ENCODE measurements at regions not wholly inside any gene's neighbourhood (a gene's known extent, or its start where the extent isn't known, plus 50 kb on each side); places are given as distances from the start of the nearest gene placed in this dataset.

- DNase-seq: no peak
These were observed 607.3 kb downstream of the NCAM2 start for GRCh38 chr21:21605521-21605920.

DNA sequence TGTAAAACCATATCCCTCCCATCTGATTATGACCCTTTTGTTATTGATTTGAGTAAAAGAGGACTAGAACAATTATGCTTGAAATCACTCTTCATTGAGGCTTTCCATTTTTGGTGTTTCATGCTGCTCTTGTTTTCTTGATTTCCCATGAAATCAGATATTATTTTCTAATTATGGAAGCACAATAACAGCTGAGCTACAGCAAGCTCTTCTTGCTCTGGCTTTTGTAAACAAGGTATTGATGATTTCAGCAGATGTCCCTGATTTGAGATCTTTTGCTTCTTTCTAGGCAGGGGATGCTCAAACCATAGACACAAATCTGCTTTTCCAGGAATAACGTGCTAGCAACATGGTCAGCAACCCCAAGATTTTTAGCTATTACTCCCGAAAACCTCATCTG lies 607.8 kb downstream of the NCAM2 start:
- DNase-seq: no peak

GRCh38 chr21:21612466-21612865 lies 614.3 kb downstream of the NCAM2 start:
- DNase-seq: no peak

- DNase-seq: no peak
These were observed 616.8 kb downstream of the NCAM2 start for GRCh38 chr21:21614966-21615365.

DNA sequence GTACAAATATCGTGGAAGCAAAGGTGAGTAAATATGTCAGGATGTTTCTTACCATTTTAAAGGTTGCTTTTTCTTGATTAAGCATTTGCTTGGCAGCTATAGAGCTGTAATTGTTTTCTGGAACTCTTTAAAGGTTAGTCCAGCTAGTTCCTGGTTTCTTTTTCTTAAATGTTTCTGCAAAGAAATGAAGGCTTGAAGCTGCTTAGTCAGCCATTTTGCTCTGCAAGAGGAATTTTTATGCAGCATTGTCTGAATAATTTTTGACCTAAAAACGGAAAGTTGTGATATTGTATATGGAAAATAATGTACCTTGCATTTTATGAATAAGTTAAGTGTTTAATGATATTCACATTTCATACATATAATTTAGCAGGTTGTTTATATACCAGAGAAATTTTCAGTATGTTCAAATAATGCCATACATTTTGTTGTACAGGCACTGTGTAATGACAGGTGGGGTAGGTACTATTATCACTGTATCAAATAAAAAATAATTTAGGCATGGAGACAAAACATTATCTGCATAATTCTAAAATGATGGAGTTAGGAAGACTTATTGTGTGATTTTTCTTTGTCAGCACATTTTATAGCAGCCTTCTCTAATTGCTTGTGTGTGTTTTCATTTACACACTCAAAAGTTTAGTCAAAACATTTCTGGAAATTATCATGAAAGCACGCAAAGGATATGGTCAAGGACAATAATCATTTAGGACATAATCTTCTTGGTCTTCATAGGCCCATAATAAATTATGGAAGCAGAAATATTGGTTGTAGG lies 624.4 kb downstream of the NCAM2 start:
- DNase-seq: no peak

GRCh38 chr21:21624674-21625073 lies 626.5 kb downstream of the NCAM2 start:
- DNase-seq: no peak

- DNase-seq: no peak
These were observed 633.8 kb downstream of the NCAM2 start for GRCh38 chr21:21631961-21632360.

DNA sequence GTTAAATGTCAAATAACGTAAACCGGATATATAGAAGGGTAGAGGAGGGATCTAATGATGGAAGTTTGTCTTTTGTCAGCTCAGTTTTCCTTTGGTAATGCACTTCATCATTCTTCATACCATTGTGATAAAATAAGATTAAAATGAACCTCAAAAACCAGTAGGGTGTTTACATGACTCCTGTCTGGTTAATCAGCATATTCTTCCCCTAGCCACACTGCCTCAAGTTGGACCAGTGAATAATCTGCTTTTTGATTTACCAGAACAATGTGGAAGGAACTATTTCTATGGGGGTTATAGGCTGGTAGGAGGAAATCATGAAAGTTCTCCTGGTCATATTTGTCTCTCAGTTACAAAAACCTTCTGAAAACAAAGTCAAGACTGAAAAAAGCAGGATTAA lies 634.7 kb downstream of the NCAM2 start:
- DNase-seq: no peak

- no peak for DNase-seq
These were observed 663.5 kb downstream of the NCAM2 start for GRCh38 chr21:21661741-21662140.

DNA sequence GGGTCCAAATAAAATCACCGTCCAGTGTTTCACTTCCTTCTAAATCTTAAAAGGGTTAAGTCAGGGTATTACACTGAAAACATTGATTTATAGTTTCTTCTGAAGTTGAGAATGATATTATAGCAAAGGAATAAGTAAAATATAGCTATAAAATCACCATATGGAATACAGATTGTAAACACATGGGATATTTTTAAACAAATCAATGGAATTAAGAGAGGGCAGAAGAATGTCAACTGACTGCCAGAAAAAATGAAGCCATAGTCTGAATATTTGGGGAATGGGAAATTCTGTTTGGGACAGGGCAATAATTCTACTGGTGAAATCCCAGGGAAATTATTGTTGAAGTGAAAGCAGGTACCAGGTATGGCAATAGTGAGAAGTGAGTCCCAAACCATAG lies 664.6 kb downstream of the NCAM2 start:
- no peak for DNase-seq

DNA sequence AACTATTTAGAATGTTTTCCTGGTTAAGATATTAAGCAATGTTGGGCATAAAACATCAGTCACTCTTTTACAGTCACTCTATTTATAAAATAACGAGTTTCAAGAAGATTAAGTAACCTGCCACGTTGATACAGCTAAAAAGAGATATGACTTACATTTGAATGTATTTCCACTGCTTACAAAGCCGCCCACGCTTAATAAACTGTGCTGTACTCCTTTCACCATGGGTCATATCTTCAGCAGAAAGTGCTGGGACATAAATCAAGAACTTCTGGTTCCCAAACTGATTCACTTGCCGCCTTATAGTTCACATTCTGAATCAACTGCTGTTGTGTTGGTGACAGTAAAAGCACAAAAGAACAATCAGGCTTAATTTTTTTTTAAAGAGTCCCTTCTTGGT lies 666.7 kb downstream of the NCAM2 start:
- DNase-seq: no peak

- no peak for DNase-seq
These were observed 668.5 kb downstream of the NCAM2 start for GRCh38 chr21:21666689-21667088.

DNA sequence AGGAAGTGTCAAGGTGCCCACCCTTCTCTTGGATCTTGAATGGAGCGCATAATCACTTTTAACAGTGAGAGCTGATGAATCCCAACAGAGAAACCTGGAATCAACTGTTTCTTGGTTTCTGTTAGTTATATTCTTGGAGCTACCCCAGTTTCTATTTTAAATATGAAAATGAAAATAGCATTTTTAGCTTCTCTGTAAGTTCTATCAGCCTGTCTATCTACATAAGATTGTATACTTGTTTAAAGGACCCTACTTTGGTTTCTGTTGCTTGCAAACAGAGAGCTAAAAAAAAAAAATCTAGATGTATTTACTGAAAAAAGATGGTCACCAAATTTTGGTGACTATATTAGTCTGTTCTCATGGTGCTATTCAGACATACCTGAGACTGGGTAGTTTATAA lies 670.0 kb downstream of the NCAM2 start:
- DNase-seq: no peak

GRCh38 chr21:21673959-21674358 lies 675.8 kb downstream of the NCAM2 start:
- DNase-seq: no peak

DNA sequence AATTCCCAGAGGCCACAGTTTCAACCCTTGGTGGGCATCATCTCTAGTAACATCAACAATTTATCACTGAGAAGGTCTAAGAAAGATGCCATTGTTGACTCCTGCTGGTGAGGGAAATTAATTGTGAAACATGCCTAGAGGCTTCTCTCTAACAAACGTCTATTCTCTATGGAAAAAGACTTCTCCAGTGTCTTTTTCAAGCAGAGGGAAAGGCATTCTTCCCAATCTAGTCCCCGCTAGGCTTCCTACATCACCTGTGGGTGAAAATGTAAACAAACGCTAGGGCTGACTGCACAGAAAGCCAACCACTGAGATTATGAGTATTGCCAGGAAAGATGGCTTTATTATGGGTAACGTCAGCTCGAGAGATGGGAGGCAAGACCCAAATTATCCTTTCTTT lies 677.4 kb downstream of the NCAM2 start:
- no peak for DNase-seq

DNA sequence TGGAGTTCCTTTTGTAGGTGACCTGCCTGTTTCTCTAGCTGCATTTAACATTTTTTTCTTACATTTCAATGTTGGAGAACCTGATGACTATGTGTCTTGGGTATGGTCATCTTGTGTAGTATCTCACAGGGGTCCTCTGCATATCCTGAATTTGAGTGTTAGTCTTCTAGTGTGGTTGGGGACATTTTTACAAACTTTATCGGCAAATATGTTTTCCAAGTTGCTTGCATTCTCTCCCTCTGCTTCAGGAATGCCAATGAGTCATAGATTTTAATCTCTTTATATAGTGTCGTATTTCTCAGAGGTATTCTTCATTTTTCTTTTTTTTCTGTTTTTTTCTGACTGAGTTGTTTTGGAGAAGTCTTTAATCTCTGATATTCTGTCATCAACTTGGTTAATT lies 684.0 kb downstream of the NCAM2 start:
- no peak for DNase-seq

DNA sequence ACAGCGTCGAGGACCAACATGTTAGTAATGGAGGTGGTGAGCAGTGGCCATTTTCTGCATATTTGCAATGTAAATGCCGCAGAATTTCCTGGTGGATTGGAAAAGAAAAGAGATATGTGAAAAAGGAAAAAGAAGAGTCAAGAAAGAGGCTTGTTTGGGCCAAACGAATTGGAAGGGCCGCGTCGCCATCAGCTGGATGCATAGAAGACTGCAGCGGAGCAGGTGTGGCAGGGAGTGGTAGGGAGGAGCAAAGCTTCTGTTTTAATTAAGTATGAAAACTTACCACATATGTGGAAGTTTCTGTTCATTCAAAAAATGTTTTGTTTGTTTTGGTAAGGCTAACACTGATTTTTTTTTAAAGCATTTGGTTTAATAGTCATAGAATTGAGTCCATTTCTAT lies 690.7 kb downstream of the NCAM2 start:
- no peak for DNase-seq

GRCh38 chr21:21690068-21690665 lies 692.0 kb downstream of the NCAM2 start:
- no peak for DNase-seq

DNA sequence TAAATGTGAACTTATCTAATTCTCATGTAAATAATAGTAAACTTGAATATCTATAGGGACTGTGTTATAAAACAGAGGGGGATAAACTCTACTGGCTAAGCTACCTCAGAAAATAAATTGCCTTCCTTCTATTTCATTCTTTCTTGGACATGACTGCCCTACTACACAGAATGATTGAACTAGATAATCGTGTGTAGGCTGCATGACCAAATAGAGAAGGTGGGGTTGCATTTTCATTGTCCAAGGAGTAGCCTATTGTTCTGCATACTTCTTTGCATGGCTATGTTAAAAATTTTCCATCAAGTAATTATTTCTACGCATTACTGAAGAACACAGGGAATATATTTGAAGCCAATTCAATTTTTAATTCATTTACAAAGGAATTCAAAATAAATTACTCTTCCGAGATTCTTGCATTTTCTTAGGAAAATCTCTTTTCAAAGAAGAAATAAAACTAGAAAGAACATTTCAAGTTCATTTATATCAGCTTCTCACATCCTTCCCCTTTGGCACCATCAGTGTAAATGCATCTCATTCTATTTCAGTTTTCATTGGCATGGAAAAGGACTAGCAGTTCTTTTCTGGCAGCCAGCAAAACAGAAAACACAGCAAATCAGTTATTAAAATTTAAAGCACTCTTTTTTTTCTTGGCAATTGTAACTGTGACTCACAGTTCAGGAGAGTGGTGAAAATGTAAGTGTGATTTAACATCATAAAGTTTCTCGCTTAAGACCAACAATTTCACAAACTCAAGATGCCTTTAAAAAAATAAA lies 714.7 kb downstream of the NCAM2 start:
- DNase-seq: no peak

- DNase-seq: no peak
These were observed 715.5 kb downstream of the NCAM2 start for GRCh38 chr21:21713651-21714180.

- no peak for DNase-seq
These were observed 716.2 kb downstream of the NCAM2 start for GRCh38 chr21:21714426-21714825.

DNA sequence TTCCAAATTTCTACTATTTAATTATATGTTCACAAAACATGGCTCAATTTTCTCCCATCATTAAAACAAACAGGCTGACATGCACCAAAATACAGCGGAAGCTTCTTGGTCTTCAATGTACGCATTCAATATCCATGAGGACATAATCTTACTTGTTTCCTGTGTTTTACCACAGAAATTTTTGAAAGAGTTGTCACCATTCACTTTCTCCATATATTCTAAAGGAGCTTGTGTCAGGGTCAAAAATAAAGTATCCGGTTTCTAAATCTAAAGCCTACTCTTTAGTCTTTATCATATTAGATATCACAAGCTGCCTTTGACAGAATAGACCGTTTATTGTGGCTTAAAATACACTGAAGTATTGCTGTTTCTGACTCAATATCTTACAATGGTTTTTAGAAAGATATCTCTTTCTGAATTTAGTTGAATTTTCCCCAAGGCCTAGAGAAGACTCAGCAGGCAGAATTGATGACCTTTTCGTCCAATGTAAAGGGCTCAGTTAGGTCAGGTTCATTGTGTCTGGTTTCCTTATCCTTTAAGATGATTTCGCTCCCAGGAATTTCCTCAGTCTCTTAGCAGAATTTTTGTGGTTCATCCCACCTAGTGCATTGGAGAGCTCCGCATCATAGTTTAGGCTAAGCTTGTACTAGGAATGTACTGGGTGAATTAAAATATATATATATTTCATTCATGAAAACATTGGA lies 717.2 kb downstream of the NCAM2 start:
- DNase-seq: no peak

DNA sequence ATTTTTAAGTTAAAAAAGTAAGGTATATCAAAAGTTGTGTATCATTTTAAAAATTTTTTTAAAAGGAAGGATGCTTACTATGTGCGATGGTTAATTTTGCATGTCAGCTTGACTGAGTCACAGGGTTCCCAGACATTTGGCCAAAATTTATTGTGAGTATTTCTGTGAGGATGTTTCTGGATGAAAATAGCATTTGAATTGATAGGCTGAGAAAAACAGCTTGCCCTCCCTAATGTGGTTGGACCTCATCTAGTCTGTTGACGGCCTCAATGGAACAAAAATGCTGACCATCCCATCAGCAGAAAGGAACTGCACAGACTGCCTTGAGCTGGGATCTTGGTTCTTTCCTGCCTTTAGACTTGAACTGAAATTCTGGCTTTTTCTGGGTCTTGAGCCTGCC lies 724.5 kb downstream of the NCAM2 start:
- DNase-seq: no peak

All from bone marrow (tissue), 2 donors.